NCI-H1930 (cell line): ENCODE measurements at regions not wholly inside any gene's neighbourhood (a gene's known extent, or its start where the extent isn't known, plus 50 kb on each side); places are given as distances from the start of the nearest gene placed in this dataset.

Experiments used
- DNase-seq, 2 experiments: peaks; one replicate each; lab custom pipeline; 2025; lab: John Stamatoyannopoulos, UW

GRCh38 chr16:51321251-51321650, 170.2 kb upstream of the SALL1 start:
- no peak for DNase-seq

- no peak for DNase-seq
Observed at GRCh38 chr16:51317575-51317974, 166.5 kb upstream of the SALL1 start.

GRCh38 chr16:51313198-51313597, 162.1 kb upstream of the SALL1 start:
- DNase-seq, result no peak

- DNase-seq, result no peak
Observed at GRCh38 chr16:51312363-51313150, 161.5 kb upstream of the SALL1 start.

GRCh38 chr16:51310159-51310558, 159.1 kb upstream of the SALL1 start:
- no peak for DNase-seq

GRCh38 chr16:51306886-51307595, 156.0 kb upstream of the SALL1 start:
- DNase-seq, result no peak

GRCh38 chr16:51306116-51306515, 155.0 kb upstream of the SALL1 start:
- DNase-seq, result no peak

- DNase-seq, result no peak
Observed at GRCh38 chr16:51305337-51305736, 154.3 kb upstream of the SALL1 start.

- no peak for DNase-seq
Observed at GRCh38 chr16:51302042-51302441, 151.0 kb upstream of the SALL1 start.

- DNase-seq, result no peak
Observed at GRCh38 chr16:51298800-51299199, 147.7 kb upstream of the SALL1 start.

- no peak for DNase-seq
Observed at GRCh38 chr16:51290442-51291285, 139.6 kb upstream of the SALL1 start.

GRCh38 chr16:51289336-51289735, 138.3 kb upstream of the SALL1 start:
- no peak for DNase-seq

- no peak for DNase-seq
Observed at GRCh38 chr16:51287121-51287755, 136.2 kb upstream of the SALL1 start.

GRCh38 chr16:51286272-51286671, 135.2 kb upstream of the SALL1 start:
- DNase-seq, result no peak

GRCh38 chr16:51276336-51276735, 125.3 kb upstream of the SALL1 start:
- DNase-seq, result no peak

- DNase-seq, result no peak
Observed at GRCh38 chr16:51272420-51272819, 121.3 kb upstream of the SALL1 start.

- DNase-seq, result no peak
Observed at GRCh38 chr16:51271156-51271701, 120.2 kb upstream of the SALL1 start.

GRCh38 chr16:51268237-51268636, 117.2 kb upstream of the SALL1 start:
- no peak for DNase-seq

- no peak for DNase-seq
Observed at GRCh38 chr16:51267681-51268080, 116.6 kb upstream of the SALL1 start.

- no peak for DNase-seq
Observed at GRCh38 chr16:51262428-51262827, 111.4 kb upstream of the SALL1 start.

- DNase-seq, result no peak
Observed at GRCh38 chr16:51261919-51262318, 110.8 kb upstream of the SALL1 start.
